ENCODE measurements at regions not wholly inside any gene's neighbourhood (a gene's known extent, or its start where the extent isn't known, plus 50 kb on each side); places are given as distances from the start of the nearest gene placed in this dataset.

- no peaks in the 10 kb centered on the region for H3K4me1 Mint-ChIP-seq (ENCODE audit: unreplicated experiment)
- no peaks in the 10 kb centered on the region for H3K36me3 Mint-ChIP-seq (ENCODE audit: unreplicated experiment)
- TF ChIP-seq CTCF (IDR thresholded peaks at IDR 0.05): no peak
- H3K27ac Mint-ChIP-seq (ENCODE audit: unreplicated experiment): no peak overlapping the region
- H3K4me3 Mint-ChIP-seq (ENCODE audit: unreplicated experiment): no peak overlapping the region
- H3K9me3 Mint-ChIP-seq (ENCODE audit: unreplicated experiment): no peaks in the 10 kb centered on the region
- no peak for DNase-seq (ENCODE audit: extremely low spot score, unreplicated experiment)
- H3K27me3 Mint-ChIP-seq (ENCODE audit: unreplicated experiment): peaks cover 4% of the 10 kb centered on the region
Observed at GRCh38 chr6:164068527-164068926, 654.0 kb downstream of the QKI start.

GRCh38 chr6:164066766-164067165, 652.2 kb downstream of the QKI start:
- no peaks in the 10 kb centered on the region for H3K27me3 Mint-ChIP-seq (ENCODE audit: unreplicated experiment)
- DNase-seq (ENCODE audit: extremely low spot score, unreplicated experiment): no peak
- no peak overlapping the region for H3K27ac Mint-ChIP-seq (ENCODE audit: unreplicated experiment)
- H3K36me3 Mint-ChIP-seq (ENCODE audit: unreplicated experiment): no peaks in the 10 kb centered on the region
- TF ChIP-seq CTCF (IDR thresholded peaks at IDR 0.05): no peak
- H3K9me3 Mint-ChIP-seq (ENCODE audit: unreplicated experiment): no peaks in the 10 kb centered on the region
- H3K4me1 Mint-ChIP-seq (ENCODE audit: unreplicated experiment): no peaks in the 10 kb centered on the region
- H3K4me3 Mint-ChIP-seq (ENCODE audit: unreplicated experiment): no peak overlapping the region

GRCh38 chr6:164066335-164066734, 651.8 kb downstream of the QKI start:
- no peaks in the 10 kb centered on the region for H3K4me1 Mint-ChIP-seq (ENCODE audit: unreplicated experiment)
- no peaks in the 10 kb centered on the region for H3K9me3 Mint-ChIP-seq (ENCODE audit: unreplicated experiment)
- H3K27ac Mint-ChIP-seq (ENCODE audit: unreplicated experiment): no peak overlapping the region
- no peak for TF ChIP-seq CTCF (IDR thresholded peaks at IDR 0.05)
- no peaks in the 10 kb centered on the region for H3K36me3 Mint-ChIP-seq (ENCODE audit: unreplicated experiment)
- H3K4me3 Mint-ChIP-seq (ENCODE audit: unreplicated experiment): no peak overlapping the region
- H3K27me3 Mint-ChIP-seq (ENCODE audit: unreplicated experiment): no peaks in the 10 kb centered on the region
- DNase-seq (ENCODE audit: extremely low spot score, unreplicated experiment): no peak

- Mint-ChIP-seq H3K27ac (ENCODE audit: unreplicated experiment) (no peak overlapping the region), H3K4me3 (ENCODE audit: unreplicated experiment) (no peak overlapping the region), H3K27me3 (ENCODE audit: unreplicated experiment) (no peaks in the 10 kb centered on the region), H3K4me1 (ENCODE audit: unreplicated experiment) (no peaks in the 10 kb centered on the region), H3K36me3 (ENCODE audit: unreplicated experiment) (no peaks in the 10 kb centered on the region), H3K9me3 (ENCODE audit: unreplicated experiment) (no peaks in the 10 kb centered on the region)
- no peak for TF ChIP-seq CTCF (IDR thresholded peaks at IDR 0.05)
- DNase-seq (ENCODE audit: extremely low spot score, unreplicated experiment): no peak
Observed at GRCh38 chr6:164063346-164063745, 648.8 kb downstream of the QKI start.

GRCh38 chr6:164062872-164063271, 648.4 kb downstream of the QKI start:
- no peaks in the 10 kb centered on the region for H3K36me3 Mint-ChIP-seq (ENCODE audit: unreplicated experiment)
- TF ChIP-seq CTCF (IDR thresholded peaks at IDR 0.05): no peak
- H3K27me3 Mint-ChIP-seq (ENCODE audit: unreplicated experiment): no peaks in the 10 kb centered on the region
- H3K9me3 Mint-ChIP-seq (ENCODE audit: unreplicated experiment): no peaks in the 10 kb centered on the region
- no peak for DNase-seq (ENCODE audit: extremely low spot score, unreplicated experiment)
- H3K4me1 Mint-ChIP-seq (ENCODE audit: unreplicated experiment): no peaks in the 10 kb centered on the region
- no peak overlapping the region for H3K4me3 Mint-ChIP-seq (ENCODE audit: unreplicated experiment)
- no peak overlapping the region for H3K27ac Mint-ChIP-seq (ENCODE audit: unreplicated experiment)
